Kidney glomerular epithelial cell (primary cell): ENCODE measurements at regions not wholly inside any gene's neighbourhood (a gene's known extent, or its start where the extent isn't known, plus 50 kb on each side); places are given as distances from the start of the nearest gene placed in this dataset.

Experiments used
- DNase-seq: peaks from one replicate; lab custom pipeline; 2025; lab: John Stamatoyannopoulos, UW

- DNase-seq = no peak
These were observed 203.4 kb upstream of the VRK2 start for GRCh38 chr2:57843158-57843557.

- DNase-seq = no peak
These were observed 197.9 kb upstream of the VRK2 start for GRCh38 chr2:57848723-57849122.

- DNase-seq = no peak
These were observed 196.8 kb upstream of the VRK2 start for GRCh38 chr2:57849843-57850242.

GRCh38 chr2:57850415-57851130 lies 196.0 kb upstream of the VRK2 start:
- DNase-seq = no peak

- no peak for DNase-seq
These were observed 191.4 kb upstream of the VRK2 start for GRCh38 chr2:57855212-57855611.

- DNase-seq = no peak
These were observed 186.9 kb upstream of the VRK2 start for GRCh38 chr2:57859755-57860154.

- DNase-seq = no peak
These were observed 184.5 kb upstream of the VRK2 start for GRCh38 chr2:57862153-57862552.

GRCh38 chr2:57862727-57863126 lies 183.9 kb upstream of the VRK2 start:
- no peak for DNase-seq

- no peak for DNase-seq
These were observed 181.7 kb upstream of the VRK2 start for GRCh38 chr2:57864926-57865325.

- DNase-seq = no peak
These were observed 178.9 kb upstream of the VRK2 start for GRCh38 chr2:57867730-57868129.

- no peak for DNase-seq
These were observed 177.9 kb upstream of the VRK2 start for GRCh38 chr2:57868619-57869139.

GRCh38 chr2:57869758-57870344 lies 176.8 kb upstream of the VRK2 start:
- no peak for DNase-seq

GRCh38 chr2:57876313-57876712 lies 170.3 kb upstream of the VRK2 start:
- DNase-seq = no peak

GRCh38 chr2:57877811-57878170 lies 168.8 kb upstream of the VRK2 start:
- no peak for DNase-seq

GRCh38 chr2:57878171-57878865 lies 168.3 kb upstream of the VRK2 start:
- no peak for DNase-seq

GRCh38 chr2:57878866-57879210 lies 167.8 kb upstream of the VRK2 start:
- no peak for DNase-seq

GRCh38 chr2:57880446-57880845 lies 166.2 kb upstream of the VRK2 start:
- no peak for DNase-seq

GRCh38 chr2:57880967-57881366 lies 165.6 kb upstream of the VRK2 start:
- no peak for DNase-seq

GRCh38 chr2:57881998-57882888 lies 164.4 kb upstream of the VRK2 start:
- DNase-seq = peak; percentile 63

GRCh38 chr2:57882895-57883515 lies 163.6 kb upstream of the VRK2 start:
- DNase-seq = no peak

- DNase-seq = no peak
These were observed 162.3 kb upstream of the VRK2 start for GRCh38 chr2:57884281-57884680.

GRCh38 chr2:57885742-57886141 lies 160.9 kb upstream of the VRK2 start:
- DNase-seq = no peak
